H1 (cell line): ENCODE measurements at regions not wholly inside any gene's neighbourhood (a gene's known extent, or its start where the extent isn't known, plus 50 kb on each side); places are given as distances from the start of the nearest gene placed in this dataset.

ENCODE experiments used
- CTCF ChIA-PET: fragments of 300-600 bp; sonication (Branson Sonifier 250); formaldehyde crosslinking; loops from one replicate; lab custom pipeline; 2021; ENCODE audit not compliant: partially characterized antibody; lab: Charles Lee
- POLR2A ChIA-PET: fragments of 300-600 bp; sonication (Branson Sonifier 250); formaldehyde crosslinking; loops from one replicate; lab custom pipeline; 2021; ENCODE audit warnings: inconsistent platforms; ENCODE audit not compliant: partially characterized antibody; lab: Charles Lee
- DNase-seq, 2 experiments: peaks; one replicate each; pipeline versions ENCODE4 v3.0.0 to v3.0.0-alpha.2; 2010 to 2022; ENCODE audit warnings: low spot score in 2 of 2, low read depth in 1 of 2, mixed read lengths in 1 of 2
- FAIRE-seq: peaks from 2 replicates; lab custom pipeline; 2011; peaks lifted over from hg19 to GRCh38; lab: Jason Lieb, UNC
- H2AFZ ChIP-seq: 2 replicates; pipeline ENCODE4 v1.8.1; 2012; ENCODE audit warnings: low read length, inconsistent platforms
- H2AK5ac ChIP-seq: 2 replicates; pipeline ENCODE4 v1.6.1; 2013; ENCODE audit warnings: low read depth, low read length
- H2BK120ac ChIP-seq: replicated peaks from 2 replicates; pipeline ENCODE3; 2013; ENCODE audit warnings: low read depth, low read length, inconsistent platforms
- H2BK12ac ChIP-seq: 2 replicates; pipeline ENCODE4 v1.6.1; 2013; ENCODE audit warnings: low read depth, low read length
- H2BK15ac ChIP-seq: 2 replicates; pipeline ENCODE4 v1.6.1; 2013; ENCODE audit warnings: low read length
- H2BK20ac ChIP-seq: 2 replicates; pipeline ENCODE4 v1.6.1; 2013; ENCODE audit warnings: low read length
- H2BK5ac ChIP-seq: 2 replicates; pipeline ENCODE4 v1.6.1; 2013; ENCODE audit warnings: low read depth, low read length
- H3K14ac ChIP-seq: 2 replicates; pipeline ENCODE4 v1.6.1; 2013; ENCODE audit warnings: inconsistent platforms; ENCODE audit not compliant: insufficient read length
- H3K18ac ChIP-seq: 2 replicates; pipeline ENCODE4 v1.6.1; 2013; ENCODE audit warnings: low read length; ENCODE audit errors: extremely low read depth
- H3K23ac ChIP-seq: 2 replicates; pipeline ENCODE4 v1.6.1; 2013; ENCODE audit warnings: inconsistent platforms; ENCODE audit not compliant: insufficient read length
- H3K23me2 ChIP-seq: 2 replicates; pipeline ENCODE4 v1.6.1; 2013; ENCODE audit warnings: low read depth, low read length
- H3K27ac ChIP-seq: 2 replicates; pipeline ENCODE4 v1.6.1; 2011; ENCODE audit warnings: low read depth, low read length, inconsistent platforms
- H3K27me3 ChIP-seq, 4 experiments: replicated peaks in 1 of 4; 1 replicate in 1 of 4; 2 replicates in 3 of 4; pipeline versions ENCODE4 v1.6.1 to v1.8.1; 2011 to 2013; ENCODE audit warnings: low read length in 3 of 4, mild to moderate bottlenecking in 3 of 4, inconsistent platforms in 2 of 4, mixed read lengths in 2 of 4, moderate library complexity in 1 of 4; ENCODE audit not compliant: control insufficient read depth in 3 of 4, insufficient read depth in 3 of 4; ENCODE audit errors: extremely low read depth in 1 of 4
- H3K36me3 ChIP-seq, 4 experiments: 2 replicates each; pipeline versions ENCODE4 v1.6.1 to v1.8.1; 2011 to 2013; ENCODE audit warnings: mild to moderate bottlenecking in 4 of 4, low read length in 3 of 4, moderate library complexity in 2 of 4, control low read depth in 1 of 4, inconsistent platforms in 1 of 4; ENCODE audit not compliant: insufficient read depth in 4 of 4, control insufficient read depth in 2 of 4
- H3K4ac ChIP-seq: replicated peaks from 2 replicates; pipeline ENCODE3; 2013; ENCODE audit warnings: low read length, low read depth, mixed read lengths, inconsistent platforms; ENCODE audit not compliant: insufficient read length
- H3K4me1 ChIP-seq, 4 experiments: replicated peaks in 1 of 4; 1 replicate in 1 of 4; 2 replicates in 3 of 4; pipeline versions ENCODE4 v1.6.1 to v1.8.1; 2011 to 2013; ENCODE audit warnings: low read length in 3 of 4, inconsistent platforms in 2 of 4, mixed read lengths in 1 of 4; ENCODE audit not compliant: insufficient read depth in 4 of 4, control insufficient read depth in 3 of 4
- H3K4me2 ChIP-seq, 2 experiments: 2 replicates each; pipeline versions ENCODE4 v1.6.1 to v1.8.1; 2011 to 2013; ENCODE audit warnings: low read depth in 2 of 2, low read length in 2 of 2, control low read depth in 1 of 2, inconsistent platforms in 1 of 2, mild to moderate bottlenecking in 1 of 2; ENCODE audit not compliant: insufficient read depth in 1 of 2
- H3K4me3 ChIP-seq, 4 experiments: fragments of 200-600, 300-600 bp in 1 of 4; sonication (generic), shearing (Covaris generic), sonication (Bioruptor Twin) in 1 of 4; 2 replicates each; pipeline versions ENCODE4 v1.5.1 to v1.8.1; 2011 to 2016; ENCODE audit warnings: low read length in 4 of 4, low read depth in 3 of 4, control low read depth in 2 of 4, inconsistent platforms in 2 of 4, mild to moderate bottlenecking in 2 of 4, mixed read lengths in 1 of 4, moderate library complexity in 1 of 4; ENCODE audit not compliant: insufficient read depth in 2 of 4; ENCODE audit errors: extremely low read depth in 1 of 4
- H3K56ac ChIP-seq: replicated peaks from 2 replicates; pipeline ENCODE3; 2013; ENCODE audit warnings: low read depth, mild to moderate bottlenecking, mixed read lengths, low read length, inconsistent platforms; ENCODE audit not compliant: insufficient read length
- H3K79me1 ChIP-seq: 2 replicates; pipeline ENCODE4 v1.6.1; 2013; ENCODE audit warnings: low read depth, low read length, control low read depth
- H3K79me2 ChIP-seq, 2 experiments: 2 replicates each; pipeline versions ENCODE4 v1.6.1 to v1.8.1; 2012 to 2013; ENCODE audit warnings: low read length in 2 of 2, mild to moderate bottlenecking in 2 of 2, inconsistent platforms in 1 of 2; ENCODE audit not compliant: insufficient read depth in 2 of 2, control insufficient read depth in 1 of 2
- H3K9ac ChIP-seq, 4 experiments: replicated peaks in 1 of 4; 1 replicate in 1 of 4; 2 replicates in 3 of 4; pipeline versions ENCODE4 v1.6.1 to v1.8.1; 2011 to 2013; ENCODE audit warnings: low read depth in 3 of 4, low read length in 3 of 4, control low read depth in 2 of 4, mild to moderate bottlenecking in 2 of 4, moderate library complexity in 2 of 4, inconsistent platforms in 1 of 4; ENCODE audit errors: extremely low read depth in 1 of 4
- H3K9me3 ChIP-seq, 2 experiments: 2 replicates each; pipeline versions ENCODE4 v1.6.1 to v1.8.1; 2012 to 2013; ENCODE audit warnings: mild to moderate bottlenecking in 2 of 2, moderate library complexity in 2 of 2, control low read depth in 1 of 2, inconsistent platforms in 1 of 2, low read depth in 1 of 2, low read length in 1 of 2, mixed read lengths in 1 of 2; ENCODE audit not compliant: insufficient read depth in 2 of 2
- H4K20me1 ChIP-seq, 2 experiments: replicated peaks in 1 of 2; 2 replicates each; pipeline versions ENCODE3 to v1.8.1; 2011 to 2013; ENCODE audit warnings: inconsistent platforms in 2 of 2, low read length in 2 of 2, mild to moderate bottlenecking in 1 of 2; ENCODE audit not compliant: insufficient read depth in 2 of 2, control insufficient read depth in 1 of 2
- H4K5ac ChIP-seq: 2 replicates; pipeline ENCODE4 v1.6.1; 2013; ENCODE audit warnings: low read length, low read depth, mixed read lengths, inconsistent platforms; ENCODE audit not compliant: insufficient read length
- H4K8ac ChIP-seq: 2 replicates; pipeline ENCODE4 v1.8.0; 2013; ENCODE audit warnings: mild to moderate bottlenecking, moderate library complexity, low read length, inconsistent platforms; ENCODE audit not compliant: insufficient read depth; ENCODE audit errors: extremely low read depth
- H4K91ac ChIP-seq: replicated peaks from 2 replicates; pipeline ENCODE3; 2013; ENCODE audit warnings: low read length, mixed read lengths, inconsistent platforms; ENCODE audit not compliant: insufficient read length
- BCL11A ChIP-seq, 2 experiments: IDR thresholded peaks; one replicate each; pipeline ENCODE4 v1.6.1; 2011; ENCODE audit warnings: low read depth in 2 of 2, low read length in 2 of 2, mild to moderate bottlenecking in 2 of 2
- BRCA1 ChIP-seq: IDR thresholded peaks from 2 replicates; pipeline ENCODE4 v1.6.1; 2012; ENCODE audit warnings: low read depth, low read length, improper control_type of control experiment
- CBX5 ChIP-seq: fragments of 300-800, 300-1000 bp; sonication (generic); IDR thresholded peaks from 2 replicates; pipeline ENCODE4 v1.7.1; 2016; ENCODE audit warnings: antibody characterized with exemption, low read length, low read depth
- CREB1 ChIP-seq: IDR thresholded peaks from 2 replicates; pipeline ENCODE4 v1.6.1; 2012; ENCODE audit warnings: inconsistent platforms
- E2F6 ChIP-seq: IDR thresholded peaks from 2 replicates; pipeline ENCODE4 v1.6.1; 2012; ENCODE audit warnings: inconsistent platforms
- EGR1 ChIP-seq: IDR thresholded peaks from 2 replicates; pipeline ENCODE4 v1.6.1; 2011; ENCODE audit warnings: low read depth, low read length, borderline replicate concordance
- HDAC2 ChIP-seq, 2 experiments: fragments of 300-600 bp in 1 of 2; sonication (generic) in 1 of 2; IDR thresholded peaks; 2 replicates each; pipeline ENCODE4 v1.6.1; 2011 to 2012; ENCODE audit warnings: low read depth in 2 of 2, low read length in 2 of 2, mild to moderate bottlenecking in 2 of 2, moderate library complexity in 2 of 2, borderline replicate concordance in 1 of 2, inconsistent platforms in 1 of 2
- KDM4A ChIP-seq: IDR thresholded peaks from one replicate; pipeline ENCODE4 v1.7.1; 2012; ENCODE audit warnings: low read depth, mild to moderate bottlenecking, moderate library complexity, low read length, inconsistent platforms; ENCODE audit not compliant: severe bottlenecking
- PHF8 ChIP-seq: fragments of 200-600 bp; sonication (generic); conservative IDR thresholded peaks from 2 replicates; pipeline ENCODE4 v1.7.1; 2012; ENCODE audit warnings: low read depth, mild to moderate bottlenecking, inconsistent platforms, low read length, moderate library complexity
- SP2 ChIP-seq: IDR thresholded peaks from 2 replicates; pipeline ENCODE4 v1.6.1; 2012; ENCODE audit warnings: mild to moderate bottlenecking, low read length, inconsistent platforms
- SRF ChIP-seq: IDR thresholded peaks from 2 replicates; pipeline ENCODE4 v1.6.1; 2011; ENCODE audit warnings: mild to moderate bottlenecking, low read depth, low read length, moderate library complexity
- TAF1 ChIP-seq: IDR thresholded peaks from 2 replicates; pipeline ENCODE4 v1.6.1; 2011; ENCODE audit warnings: mild to moderate bottlenecking, low read depth, low read length
- TBP ChIP-seq: IDR thresholded peaks from 2 replicates; pipeline ENCODE4 v1.6.1; 2011; ENCODE audit warnings: low read depth, low read length, improper control_type of control experiment
- USF2 ChIP-seq: IDR thresholded peaks from 2 replicates; pipeline ENCODE4 v1.6.1; 2011; ENCODE audit warnings: low read length, improper control_type of control experiment
- WGBS, 2 experiments: shearing (Covaris generic) in 1 of 2; methylation state at CpG; one replicate each; pipeline versions ENCODE4 v1.1.6 to v1.1.7; 2013 to 2015; ENCODE audit warnings: low lambda C conversion rate in 2 of 2, mixed read lengths in 2 of 2, inconsistent platforms in 1 of 2, low coverage in 1 of 2, missing lambda C conversion rate in 1 of 2; ENCODE audit not compliant: insufficient replicate concordance in 2 of 2, insufficient coverage in 1 of 2, insufficient read length in 1 of 2; ENCODE audit errors: extremely low coverage in 1 of 2, missing lambda C conversion rate in 1 of 2; 5-methylcytosine and 5-hydroxymethylcytosine counted together

GRCh38 chr5:4740156-4740555 lies 400.0 kb upstream of the ADAMTS16 start:
- H2BK12ac ChIP-seq = no peak overlapping the region
- no peak overlapping the region for H3K4ac ChIP-seq
- no peaks in the 10 kb centered on the region for H4K20me1 ChIP-seq
- no peaks in the 10 kb centered on the region for H3K23me2 ChIP-seq
- H3K4me1 ChIP-seq = no peaks in the 10 kb centered on the region
- no peak overlapping the region for H2BK5ac ChIP-seq
- H4K8ac ChIP-seq = no peak overlapping the region
- no peak overlapping the region for H2AFZ ChIP-seq
- H3K36me3 ChIP-seq = no peaks in the 10 kb centered on the region
- no peak overlapping the region for H2BK20ac ChIP-seq
- POLR2A ChIA-PET = no interaction called here
- TF ChIP-seq TBP (no peak), SRF (no peak), USF2 (no peak), KDM4A (no peak), PHF8 (no peak), BCL11A (IDR thresholded peaks at IDR 0.05; ENCODE audit: low read depth in 2 of 2, low read length in 2 of 2) (no peak), E2F6 (no peak), CBX5 (no peak), TAF1 (no peak), EGR1 (no peak), SP2 (no peak), HDAC2 (IDR thresholded peaks at IDR 0.05; ENCODE audit: borderline replicate concordance in 1 of 2, low read depth in 2 of 2, low read length in 2 of 2) (no peak), CREB1 (no peak), BRCA1 (no peak)
- TF ChIP-seq, all 59 proteins: peak for 0
- no peak overlapping the region for H3K27ac ChIP-seq
- no peak overlapping the region for H2BK15ac ChIP-seq
- H3K9ac ChIP-seq = no peak overlapping the region
- no peak overlapping the region for H3K4me3 ChIP-seq
- H3K4me2 ChIP-seq = no peak overlapping the region
- no peak overlapping the region for H2AK5ac ChIP-seq
- H4K91ac ChIP-seq = no peak overlapping the region
- H3K27me3 ChIP-seq = no peaks in the 10 kb centered on the region
- no peaks in the 10 kb centered on the region for H3K79me1 ChIP-seq
- no peak for FAIRE-seq
- no peak overlapping the region for H3K14ac ChIP-seq
- CTCF ChIA-PET = no interaction called here
- H3K23ac ChIP-seq = no peak overlapping the region
- H2BK120ac ChIP-seq = no peak overlapping the region
- H3K56ac ChIP-seq = no peak overlapping the region
- H4K5ac ChIP-seq = no peak overlapping the region
- H3K79me2 ChIP-seq = no peaks in the 10 kb centered on the region
- no peak overlapping the region for H3K18ac ChIP-seq
- WGBS, 2 experiments = 86% methylated on average over 8 of the region's 8 CpGs; no CpG with 5 or more reads in 1 of the 2 experiments
- no peak for DNase-seq
- H3K9me3 ChIP-seq = no peaks in the 10 kb centered on the region
